Trophoblast cell (in vitro differentiated cells and primary cell): ENCODE measurements at regions not wholly inside any gene's neighbourhood (a gene's known extent, or its start where the extent isn't known, plus 50 kb on each side); places are given as distances from the start of the nearest gene placed in this dataset.

ENCODE experiments used
- DNase-seq, 2 donors: peaks; one replicate each; pipeline ENCODE4 v3.0.0-alpha.2; 2016
- H2AFZ ChIP-seq: 2 replicates; pipeline ENCODE4 v1.6.1; 2013; ENCODE audit warnings: low read length, moderate library complexity, mild to moderate bottlenecking; ENCODE audit not compliant: insufficient read depth, poor library complexity
- H2AK5ac ChIP-seq: 2 replicates; pipeline ENCODE4 v1.6.1; 2013; ENCODE audit warnings: mild to moderate bottlenecking, low read length
- H2BK120ac ChIP-seq: 2 replicates; pipeline ENCODE4 v1.6.1; 2013; ENCODE audit warnings: low read length, mild to moderate bottlenecking, moderate library complexity; ENCODE audit not compliant: insufficient read depth, poor library complexity
- H2BK12ac ChIP-seq: 2 replicates; pipeline ENCODE4 v1.6.1; 2013; ENCODE audit warnings: mild to moderate bottlenecking, low read length, moderate library complexity
- H2BK5ac ChIP-seq: 2 replicates; pipeline ENCODE4 v1.6.1; 2013; ENCODE audit warnings: low read length, low read depth, moderate library complexity, mild to moderate bottlenecking; ENCODE audit not compliant: poor library complexity
- H3K14ac ChIP-seq: 2 replicates; pipeline ENCODE4 v1.6.1; 2013; ENCODE audit warnings: mild to moderate bottlenecking, low read length
- H3K18ac ChIP-seq: 2 replicates; pipeline ENCODE4 v1.6.1; 2013; ENCODE audit warnings: mild to moderate bottlenecking, low read length
- H3K23ac ChIP-seq: 2 replicates; pipeline ENCODE4 v1.6.1; 2013; ENCODE audit warnings: low read length
- H3K27ac ChIP-seq: 2 replicates; pipeline ENCODE4 v1.5.1; 2013; ENCODE audit warnings: low read depth, mild to moderate bottlenecking, inconsistent platforms, low read length, moderate library complexity
- H3K27me3 ChIP-seq: 2 replicates; pipeline ENCODE4 v1.6.1; 2013; ENCODE audit warnings: inconsistent platforms, mild to moderate bottlenecking, low read length, moderate library complexity; ENCODE audit not compliant: insufficient read depth
- H3K36me3 ChIP-seq, 2 experiments: 1 replicate in 1 of 2; 2 replicates in 1 of 2; pipeline ENCODE4 v1.6.1; 2013; ENCODE audit warnings: low read length in 2 of 2, mild to moderate bottlenecking in 2 of 2, moderate library complexity in 1 of 2; ENCODE audit not compliant: insufficient read depth in 2 of 2, control insufficient read depth in 1 of 2
- H3K4ac ChIP-seq: 2 replicates; pipeline ENCODE4 v1.6.1; 2013; ENCODE audit warnings: low read depth, mild to moderate bottlenecking, low read length, moderate library complexity
- H3K4me1 ChIP-seq, 2 experiments: 1 replicate in 1 of 2; 2 replicates in 1 of 2; pipeline ENCODE4 v1.6.1; 2013; ENCODE audit warnings: low read length in 2 of 2, mild to moderate bottlenecking in 2 of 2, moderate library complexity in 1 of 2; ENCODE audit not compliant: insufficient read depth in 2 of 2, control insufficient read depth in 1 of 2
- H3K4me2 ChIP-seq: 2 replicates; pipeline ENCODE4 v1.6.1; 2013; ENCODE audit warnings: inconsistent platforms, mild to moderate bottlenecking, low read length, moderate library complexity
- H3K4me3 ChIP-seq: 2 replicates; pipeline ENCODE4 v1.5.1; 2013; ENCODE audit warnings: mild to moderate bottlenecking, low read depth, low read length, inconsistent platforms
- H3K79me1 ChIP-seq: one replicate; pipeline ENCODE4 v1.6.1; 2013; ENCODE audit warnings: low read length
- H3K79me2 ChIP-seq: 2 replicates; pipeline ENCODE4 v1.6.1; 2013; ENCODE audit warnings: low read length, mild to moderate bottlenecking; ENCODE audit not compliant: control insufficient read depth, insufficient read depth, poor library complexity
- H3K9ac ChIP-seq: 2 replicates; pipeline ENCODE4 v1.6.1; 2013; ENCODE audit warnings: mild to moderate bottlenecking, low read length
- H3K9me3 ChIP-seq: 2 replicates; pipeline ENCODE4 v1.6.1; 2013; ENCODE audit warnings: low read depth, mild to moderate bottlenecking, control low read depth, inconsistent platforms, low read length; ENCODE audit not compliant: insufficient read depth
- H4K12ac ChIP-seq: 2 replicates; pipeline ENCODE4 v1.6.1; 2013; ENCODE audit warnings: low read depth, mild to moderate bottlenecking, low read length, moderate library complexity
- H4K8ac ChIP-seq: 2 replicates; pipeline ENCODE4 v1.6.1; 2013; ENCODE audit warnings: low read depth, mild to moderate bottlenecking, low read length, moderate library complexity
- H4K91ac ChIP-seq: one replicate; pipeline ENCODE4 v1.6.1; 2013; ENCODE audit warnings: low read depth, mild to moderate bottlenecking, low read length, moderate library complexity
- WGBS: extraction: QIAGEN DNeasy Blood & Tissue Kit; methylation state at CpG from one replicate; pipeline ENCODE4 v1.1.7; 2013; ENCODE audit warnings: missing lambda C conversion rate; ENCODE audit not compliant: insufficient read length, insufficient coverage; ENCODE audit errors: extremely low coverage; 5-methylcytosine and 5-hydroxymethylcytosine counted together

GRCh38 chr3:83302091-83302490 lies 1540.6 kb upstream of the GBE1 start:
- Histone ChIP-seq H3K79me2 (no peaks in the 10 kb centered on the region), H4K91ac (no peak overlapping the region), H3K9me3 (no peaks in the 10 kb centered on the region), H3K4me3 (no peak overlapping the region), H4K8ac (no peak overlapping the region), H2BK12ac (no peak overlapping the region), H3K4me2 (no peak overlapping the region), H3K4me1 (no peaks in the 10 kb centered on the region), H3K36me3 (no peaks in the 10 kb centered on the region), H3K4ac (no peak overlapping the region), H3K9ac (no peak overlapping the region), H2BK5ac (no peak overlapping the region), H4K12ac (no peak overlapping the region), H3K27me3 (no peaks in the 10 kb centered on the region), H3K79me1 (no peaks in the 10 kb centered on the region), H3K27ac (no peak overlapping the region), H3K14ac (no peak overlapping the region), H3K23ac (no peak overlapping the region), H2AK5ac (no peak overlapping the region), H2AFZ (no peak overlapping the region), H2BK120ac (no peak overlapping the region), H3K18ac (no peak overlapping the region)
- DNase-seq, result no peak

DNA sequence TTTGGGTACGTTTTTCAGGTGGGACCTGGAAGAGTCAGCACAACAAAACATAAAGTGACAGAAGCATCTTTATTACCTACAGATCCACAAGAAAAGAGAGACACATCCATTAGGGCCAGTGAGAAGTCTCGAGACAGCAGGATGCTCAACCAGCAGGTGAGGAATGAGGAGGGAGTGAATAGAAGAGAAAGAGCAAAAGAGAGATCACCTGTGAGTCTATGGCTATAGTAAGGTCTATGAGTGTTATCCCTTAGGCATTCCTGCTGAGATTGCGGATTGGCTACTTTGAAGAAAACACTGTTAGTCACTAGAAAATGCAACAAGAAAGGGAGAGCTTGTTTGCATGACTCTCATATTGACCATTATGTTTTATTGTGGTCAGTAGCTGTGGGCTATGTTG lies 1556.2 kb upstream of the GBE1 start:
- no peaks in the 10 kb centered on the region for H3K79me1 ChIP-seq
- H3K14ac ChIP-seq, result no peak overlapping the region
- H2AFZ ChIP-seq, result no peak overlapping the region
- H2AK5ac ChIP-seq, result no peak overlapping the region
- DNase-seq, result no peak
- H3K9me3 ChIP-seq, result no peaks in the 10 kb centered on the region
- no peaks in the 10 kb centered on the region for H3K36me3 ChIP-seq
- H4K12ac ChIP-seq, result no peak overlapping the region
- H3K23ac ChIP-seq, result no peak overlapping the region
- H2BK12ac ChIP-seq, result no peak overlapping the region
- no peaks in the 10 kb centered on the region for H3K4me1 ChIP-seq
- no peak overlapping the region for H2BK120ac ChIP-seq
- H3K9ac ChIP-seq, result no peak overlapping the region
- H3K4me2 ChIP-seq, result no peak overlapping the region
- no peak overlapping the region for H3K4ac ChIP-seq
- no peak overlapping the region for H3K27ac ChIP-seq
- H3K79me2 ChIP-seq, result no peaks in the 10 kb centered on the region
- H3K4me3 ChIP-seq, result no peak overlapping the region
- no peaks in the 10 kb centered on the region for H3K27me3 ChIP-seq
- no peak overlapping the region for H3K18ac ChIP-seq
- no peak overlapping the region for H4K91ac ChIP-seq
- no peak overlapping the region for H2BK5ac ChIP-seq
- H4K8ac ChIP-seq, result no peak overlapping the region
- WGBS, result no CpG with 5 or more reads among the region's 3 CpGs

GRCh38 chr3:83320726-83321125 lies 1559.3 kb upstream of the GBE1 start:
- H2BK12ac ChIP-seq, result no peak overlapping the region
- H3K18ac ChIP-seq, result no peak overlapping the region
- no peak overlapping the region for H2AK5ac ChIP-seq
- no peaks in the 10 kb centered on the region for H3K36me3 ChIP-seq
- no peaks in the 10 kb centered on the region for H3K9me3 ChIP-seq
- DNase-seq, result no peak
- H3K9ac ChIP-seq, result no peak overlapping the region
- H3K27ac ChIP-seq, result no peak overlapping the region
- no peak overlapping the region for H4K8ac ChIP-seq
- no peak overlapping the region for H2AFZ ChIP-seq
- H3K79me1 ChIP-seq, result no peaks in the 10 kb centered on the region
- H4K91ac ChIP-seq, result no peak overlapping the region
- H3K14ac ChIP-seq, result no peak overlapping the region
- no peaks in the 10 kb centered on the region for H3K27me3 ChIP-seq
- no peak overlapping the region for H3K4ac ChIP-seq
- H3K79me2 ChIP-seq, result no peaks in the 10 kb centered on the region
- no peak overlapping the region for H4K12ac ChIP-seq
- no peaks in the 10 kb centered on the region for H3K4me1 ChIP-seq
- H2BK5ac ChIP-seq, result no peak overlapping the region
- no peak overlapping the region for H3K23ac ChIP-seq
- H3K4me3 ChIP-seq, result no peak overlapping the region
- no peak overlapping the region for H2BK120ac ChIP-seq
- no peak overlapping the region for H3K4me2 ChIP-seq

GRCh38 chr3:83321457-83321856 lies 1560.0 kb upstream of the GBE1 start:
- Histone ChIP-seq H4K12ac (no peak overlapping the region), H3K9me3 (no peaks in the 10 kb centered on the region), H3K27me3 (no peaks in the 10 kb centered on the region), H4K8ac (no peak overlapping the region), H3K36me3 (no peaks in the 10 kb centered on the region), H3K18ac (no peak overlapping the region), H3K14ac (no peak overlapping the region), H3K79me2 (no peaks in the 10 kb centered on the region), H4K91ac (no peak overlapping the region), H3K79me1 (no peaks in the 10 kb centered on the region), H3K4me2 (no peak overlapping the region), H3K9ac (no peak overlapping the region), H3K27ac (no peak overlapping the region), H3K23ac (no peak overlapping the region), H2BK12ac (no peak overlapping the region), H2BK5ac (no peak overlapping the region), H2AFZ (no peak overlapping the region), H2BK120ac (no peak overlapping the region), H2AK5ac (no peak overlapping the region), H3K4me3 (no peak overlapping the region), H3K4ac (no peak overlapping the region), H3K4me1 (no peaks in the 10 kb centered on the region)
- WGBS, result no CpG with 5 or more reads among the region's 1 CpG
- no peak for DNase-seq

- no peak overlapping the region for H2AFZ ChIP-seq
- no peak overlapping the region for H4K12ac ChIP-seq
- H3K4ac ChIP-seq, result no peak overlapping the region
- H3K9ac ChIP-seq, result no peak overlapping the region
- H3K23ac ChIP-seq, result no peak overlapping the region
- no CpG with 5 or more reads among the region's 1 CpG for WGBS
- H3K4me2 ChIP-seq, result no peak overlapping the region
- DNase-seq, result no peak
- H3K4me3 ChIP-seq, result no peak overlapping the region
- H4K8ac ChIP-seq, result no peak overlapping the region
- H2BK120ac ChIP-seq, result no peak overlapping the region
- no peak overlapping the region for H3K18ac ChIP-seq
- no peaks in the 10 kb centered on the region for H3K79me2 ChIP-seq
- no peak overlapping the region for H2AK5ac ChIP-seq
- H3K4me1 ChIP-seq, result no peaks in the 10 kb centered on the region
- H3K36me3 ChIP-seq, result no peaks in the 10 kb centered on the region
- H3K27ac ChIP-seq, result no peak overlapping the region
- H3K14ac ChIP-seq, result no peak overlapping the region
- no peak overlapping the region for H2BK12ac ChIP-seq
- no peak overlapping the region for H4K91ac ChIP-seq
- no peaks in the 10 kb centered on the region for H3K27me3 ChIP-seq
- H3K79me1 ChIP-seq, result no peaks in the 10 kb centered on the region
- no peak overlapping the region for H2BK5ac ChIP-seq
- no peaks in the 10 kb centered on the region for H3K9me3 ChIP-seq
Measured at GRCh38 chr3:83321891-83322290, 1560.4 kb upstream of the GBE1 start.
